Fibroblast of villous mesenchyme (primary cell): ENCODE measurements at regions not wholly inside any gene's neighbourhood (a gene's known extent, or its start where the extent isn't known, plus 50 kb on each side); places are given as distances from the start of the nearest gene placed in this dataset.

ENCODE experiments used
- DNase-seq: peaks from one replicate; pipeline ENCODE4 v3.0.0-alpha.2; 2010; ENCODE audit warnings: low read depth
- H3K4me3 ChIP-seq: 2 replicates; pipeline ENCODE4 v1.5.1; 2011; ENCODE audit warnings: low read depth, mild to moderate bottlenecking, low read length
- CTCF ChIP-seq: IDR thresholded peaks from 2 replicates; pipeline ENCODE4 v1.5.1; 2012; ENCODE audit warnings: low read depth, mild to moderate bottlenecking, low read length; ENCODE audit not compliant: insufficient read depth

GRCh38 chr13:63336549-63336948, 1920.9 kb upstream of the PCDH20 start:
- no peak for TF ChIP-seq CTCF
- H3K4me3 ChIP-seq: no peak overlapping the region
- no peak for DNase-seq

GRCh38 chr13:63327584-63327983, 1911.9 kb upstream of the PCDH20 start:
- TF ChIP-seq CTCF: no peak
- no peak overlapping the region for H3K4me3 ChIP-seq
- DNase-seq: no peak

- no peak for DNase-seq
- TF ChIP-seq CTCF: no peak
- H3K4me3 ChIP-seq: no peak overlapping the region
Measured at GRCh38 chr13:63323441-63323840, 1907.8 kb upstream of the PCDH20 start.

- DNase-seq: no peak
- H3K4me3 ChIP-seq: no peak overlapping the region
- no peak for TF ChIP-seq CTCF
Measured at GRCh38 chr13:63311587-63311986, 1895.9 kb upstream of the PCDH20 start.

- no peak for DNase-seq
- no peak overlapping the region for H3K4me3 ChIP-seq
- TF ChIP-seq CTCF: no peak
Measured at GRCh38 chr13:63308549-63309165, 1893.0 kb upstream of the PCDH20 start.

GRCh38 chr13:63307228-63307627, 1891.6 kb upstream of the PCDH20 start:
- no peak for TF ChIP-seq CTCF
- H3K4me3 ChIP-seq: no peak overlapping the region
- no peak for DNase-seq

- no peak overlapping the region for H3K4me3 ChIP-seq
- DNase-seq: no peak
- TF ChIP-seq CTCF: no peak
Measured at GRCh38 chr13:63305641-63306133, 1890.0 kb upstream of the PCDH20 start.
